Stomach (tissue), 4 donors: ENCODE measurements at regions not wholly inside any gene's neighbourhood (a gene's known extent, or its start where the extent isn't known, plus 50 kb on each side); places are given as distances from the start of the nearest gene placed in this dataset.

Experiments
- EP300 ChIP-seq: sonication (generic); formaldehyde crosslinking; IDR thresholded peaks from one replicate; pipeline ENCODE4 v1.6.1; 2017; ENCODE audit warnings: antibody characterized with exemption
- POLR2AphosphoS5 ChIP-seq, 3 donors: sonication (generic); formaldehyde crosslinking; IDR thresholded peaks; one replicate each; pipeline ENCODE4 v1.6.1; 2016; ENCODE audit warnings: antibody characterized with exemption in 3 of 3
- TF ChIP-seq, protein P1 (sequence below), 7 experiments: fragments of 450-650 bp in 4 of 7; fragments of 200-600 bp in 3 of 7; sonication (generic) in 3 of 7; IDR thresholded peaks; one replicate each; pipeline ENCODE4 v1.5.1; 2016 to 2019; ENCODE audit warnings: antibody characterized with exemption in 7 of 7, control low read depth in 2 of 7, mild to moderate bottlenecking in 1 of 7

GRCh38 chr3:182544542-182544941, 248.8 kb upstream of the ATP11B start:
- TF ChIP-seq, protein P1, sequence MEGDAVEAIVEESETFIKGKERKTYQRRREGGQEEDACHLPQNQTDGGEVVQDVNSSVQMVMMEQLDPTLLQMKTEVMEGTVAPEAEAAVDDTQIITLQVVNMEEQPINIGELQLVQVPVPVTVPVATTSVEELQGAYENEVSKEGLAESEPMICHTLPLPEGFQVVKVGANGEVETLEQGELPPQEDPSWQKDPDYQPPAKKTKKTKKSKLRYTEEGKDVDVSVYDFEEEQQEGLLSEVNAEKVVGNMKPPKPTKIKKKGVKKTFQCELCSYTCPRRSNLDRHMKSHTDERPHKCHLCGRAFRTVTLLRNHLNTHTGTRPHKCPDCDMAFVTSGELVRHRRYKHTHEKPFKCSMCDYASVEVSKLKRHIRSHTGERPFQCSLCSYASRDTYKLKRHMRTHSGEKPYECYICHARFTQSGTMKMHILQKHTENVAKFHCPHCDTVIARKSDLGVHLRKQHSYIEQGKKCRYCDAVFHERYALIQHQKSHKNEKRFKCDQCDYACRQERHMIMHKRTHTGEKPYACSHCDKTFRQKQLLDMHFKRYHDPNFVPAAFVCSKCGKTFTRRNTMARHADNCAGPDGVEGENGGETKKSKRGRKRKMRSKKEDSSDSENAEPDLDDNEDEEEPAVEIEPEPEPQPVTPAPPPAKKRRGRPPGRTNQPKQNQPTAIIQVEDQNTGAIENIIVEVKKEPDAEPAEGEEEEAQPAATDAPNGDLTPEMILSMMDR (IDR thresholded peaks at IDR 0.05) = no peak
- TF ChIP-seq POLR2AphosphoS5 (IDR thresholded peaks at IDR 0.05) = no peak
- TF ChIP-seq EP300 = no peak
